Left ventricle myocardium inferior (tissue), 1 donor: ENCODE measurements at regions not wholly inside any gene's neighbourhood (a gene's known extent, or its start where the extent isn't known, plus 50 kb on each side); places are given as distances from the start of the nearest gene placed in this dataset.

Experiments
- DNase-seq: peaks from one replicate; pipeline ENCODE4 v3.0.0-alpha.2; 2020
- H3K27ac ChIP-seq: fragments of 200-600 bp; replicated peaks from 2 replicates; pipeline ENCODE4 v1.8.0; 2021
- H3K27me3 ChIP-seq: fragments of 200-600 bp; 2 replicates; pipeline ENCODE4 v1.8.0; 2021; ENCODE audit warnings: low read depth
- H3K36me3 ChIP-seq: fragments of 200-600 bp; 2 replicates; pipeline ENCODE4 v1.8.0; 2021
- H3K4me1 ChIP-seq: fragments of 200-600 bp; 2 replicates; pipeline ENCODE4 v1.8.0; 2021
- H3K4me3 ChIP-seq: fragments of 200-600 bp; 2 replicates; pipeline ENCODE4 v1.8.0; 2021; ENCODE audit warnings: mild to moderate bottlenecking, moderate library complexity
- H3K9me3 ChIP-seq: fragments of 200-600 bp; replicated peaks from 2 replicates; pipeline ENCODE4 v1.8.0; 2021
- CTCF ChIP-seq: fragments of 200-600 bp; IDR thresholded peaks from 2 replicates; pipeline ENCODE4 v1.8.0; 2021; ENCODE audit warnings: antibody characterized with exemption, mild to moderate bottlenecking, borderline replicate concordance
- intact Hi-C: fragments of 100-400 bp; cut with micrococcal nuclease; formaldehyde crosslinking; loops from one replicate; pipeline ENCODE4 v1.11.0; 2022
- donor health status: DM: no; HTN: yes; CAD: no; lungs with severe emphysema.

- no peak overlapping the region for H3K27ac ChIP-seq
- intact Hi-C loops: no loop called here
- no peaks in the 10 kb centered on the region for H3K36me3 ChIP-seq
- H3K27me3 ChIP-seq: no peaks in the 10 kb centered on the region
- H3K4me1 ChIP-seq: no peaks in the 10 kb centered on the region
- H3K9me3 ChIP-seq: no peaks in the 10 kb centered on the region
- no peak for DNase-seq
- TF ChIP-seq CTCF: no peak
- no peak overlapping the region for H3K4me3 ChIP-seq
These were observed 1197.5 kb downstream of the LRFN5 start for GRCh38 chr14:42804141-42804540.

- Histone ChIP-seq H3K36me3 (no peaks in the 10 kb centered on the region), H3K9me3 (peaks cover 5% of the 10 kb centered on the region), H3K27me3 (no peaks in the 10 kb centered on the region), H3K27ac (no peak overlapping the region), H3K4me3 (no peak overlapping the region), H3K4me1 (no peaks in the 10 kb centered on the region)
- no peak for TF ChIP-seq CTCF
- DNase-seq: no peak
- intact Hi-C loops: no loop called here
These were observed 1195.7 kb downstream of the LRFN5 start for GRCh38 chr14:42802346-42802745.

GRCh38 chr14:42792166-42792565 lies 1185.5 kb downstream of the LRFN5 start:
- no peak for DNase-seq
- no peaks in the 10 kb centered on the region for H3K4me1 ChIP-seq
- no peak overlapping the region for H3K4me3 ChIP-seq
- no peak overlapping the region for H3K27ac ChIP-seq
- H3K36me3 ChIP-seq: no peaks in the 10 kb centered on the region
- no peaks in the 10 kb centered on the region for H3K27me3 ChIP-seq
- no peak for TF ChIP-seq CTCF
- intact Hi-C loops: no loop called here
- H3K9me3 ChIP-seq: peaks cover 4% of the 10 kb centered on the region

GRCh38 chr14:42782754-42783153 lies 1176.1 kb downstream of the LRFN5 start:
- peaks cover 39% of the 10 kb centered on the region for H3K9me3 ChIP-seq
- TF ChIP-seq CTCF: no peak
- H3K36me3 ChIP-seq: no peaks in the 10 kb centered on the region
- no peak overlapping the region for H3K4me3 ChIP-seq
- H3K27ac ChIP-seq: no peak overlapping the region
- intact Hi-C loops: no loop called here
- H3K27me3 ChIP-seq: no peaks in the 10 kb centered on the region
- no peaks in the 10 kb centered on the region for H3K4me1 ChIP-seq
- DNase-seq: no peak

- H3K27ac ChIP-seq: no peak overlapping the region
- H3K4me3 ChIP-seq: no peak overlapping the region
- intact Hi-C loops: no loop called here
- H3K27me3 ChIP-seq: no peaks in the 10 kb centered on the region
- no peak for DNase-seq
- peaks cover 14% of the 10 kb centered on the region for H3K9me3 ChIP-seq
- TF ChIP-seq CTCF: no peak
- H3K36me3 ChIP-seq: no peaks in the 10 kb centered on the region
- H3K4me1 ChIP-seq: no peaks in the 10 kb centered on the region
These were observed 1172.3 kb downstream of the LRFN5 start for GRCh38 chr14:42778984-42779383.

- no peak for TF ChIP-seq CTCF
- Histone ChIP-seq H3K36me3 (no peaks in the 10 kb centered on the region), H3K9me3 (peaks cover 4% of the 10 kb centered on the region), H3K4me3 (no peak overlapping the region), H3K27me3 (no peaks in the 10 kb centered on the region), H3K27ac (no peak overlapping the region), H3K4me1 (no peaks in the 10 kb centered on the region)
- intact Hi-C loops: no loop called here
- DNase-seq: no peak
These were observed 1144.1 kb downstream of the LRFN5 start for GRCh38 chr14:42750771-42751170.
